ENCODE measurements at regions not wholly inside any gene's neighbourhood (a gene's known extent, or its start where the extent isn't known, plus 50 kb on each side); places are given as distances from the start of the nearest gene placed in this dataset.
"Not testable (repeated sequence)": the region's sequence is repeated elsewhere in the genome, so short reads cannot be mapped to it uniquely, and the experiment has no call there.

DNA sequence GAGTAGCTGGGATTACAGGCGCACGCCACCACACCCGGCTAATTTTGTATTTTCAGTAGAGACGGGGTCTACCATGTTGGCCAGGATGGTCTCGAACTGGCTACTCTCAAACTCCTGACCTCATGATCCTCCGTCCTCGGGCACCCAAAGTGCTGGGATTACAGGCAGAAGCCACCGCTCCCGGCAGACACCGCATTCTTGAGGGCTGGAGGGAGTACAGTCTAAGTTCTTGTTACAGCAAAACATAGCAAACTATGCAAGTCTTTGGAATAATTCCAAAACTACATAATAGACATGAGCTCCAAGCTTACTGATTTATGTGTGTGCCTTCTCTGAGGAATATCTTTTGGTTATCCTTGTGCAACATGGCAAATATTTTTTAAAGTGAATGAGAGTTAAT lies 299.1 kb upstream of the ZNF658 start:
- not testable (repeated sequence) for DNase-seq (ENCODE audit: low spot score)

DNA sequence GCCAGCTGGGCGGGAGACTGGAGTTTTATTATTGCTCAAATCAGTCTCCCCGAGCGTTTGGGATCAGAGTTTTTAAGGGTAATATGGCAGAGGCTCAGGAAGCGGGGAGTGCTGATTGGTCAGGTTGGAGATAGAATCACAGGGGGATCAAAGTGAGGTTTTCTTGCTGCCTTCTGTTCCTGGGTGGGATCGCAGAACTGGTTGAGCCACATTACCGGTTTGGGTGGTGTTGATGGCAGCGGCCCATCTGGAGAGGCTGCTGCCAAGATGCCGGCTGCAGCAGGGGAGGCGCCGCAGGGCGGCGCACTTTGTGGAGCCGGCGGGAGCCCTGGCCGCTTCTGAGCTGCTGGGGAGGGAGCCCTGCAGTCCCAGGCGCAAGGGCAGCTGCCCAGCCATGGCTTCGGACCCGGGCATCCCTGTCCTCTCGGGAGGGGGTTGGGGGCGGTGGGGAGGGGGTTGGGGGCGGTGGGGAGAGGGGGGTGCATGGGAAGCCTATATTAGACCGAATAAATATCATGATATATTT lies 268.9 kb upstream of the ZNF658 start:
- DNase-seq (ENCODE audit: low spot score) = not testable (repeated sequence)

- DNase-seq (ENCODE audit: low spot score) = not testable (repeated sequence)
These were observed 252.8 kb upstream of the ZNF658 start for GRCh38 chr9:66647675-66648074.

DNA sequence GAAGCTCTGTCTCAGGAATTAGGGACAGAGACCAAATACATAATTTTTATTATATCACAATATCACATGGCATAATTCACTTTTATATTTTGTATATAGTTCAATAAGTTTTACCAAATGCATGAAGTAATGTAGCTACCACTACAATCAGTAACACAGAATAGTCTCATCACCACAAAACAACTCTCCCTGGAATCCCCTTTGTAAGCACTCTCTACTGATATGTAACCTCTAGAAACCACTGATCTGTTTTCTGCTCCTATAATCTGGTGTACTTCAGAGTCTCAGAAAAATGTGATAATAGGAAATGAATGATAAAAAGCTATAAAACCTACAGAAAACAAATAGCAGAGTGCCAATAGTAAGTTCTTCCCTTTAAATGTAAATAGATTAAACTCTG lies 210.3 kb upstream of the ZNF658 start:
- DNase-seq (ENCODE audit: low spot score) = not testable (repeated sequence)

- DNase-seq (ENCODE audit: low spot score) = not testable (repeated sequence)
These were observed 204.8 kb upstream of the ZNF658 start for GRCh38 chr9:66695561-66696240.

- DNase-seq (ENCODE audit: low spot score) = not testable (repeated sequence)
These were observed 203.0 kb upstream of the ZNF658 start for GRCh38 chr9:66697343-66698065.

- not testable (repeated sequence) for DNase-seq (ENCODE audit: low spot score)
These were observed 202.5 kb upstream of the ZNF658 start for GRCh38 chr9:66698066-66698455.

DNA sequence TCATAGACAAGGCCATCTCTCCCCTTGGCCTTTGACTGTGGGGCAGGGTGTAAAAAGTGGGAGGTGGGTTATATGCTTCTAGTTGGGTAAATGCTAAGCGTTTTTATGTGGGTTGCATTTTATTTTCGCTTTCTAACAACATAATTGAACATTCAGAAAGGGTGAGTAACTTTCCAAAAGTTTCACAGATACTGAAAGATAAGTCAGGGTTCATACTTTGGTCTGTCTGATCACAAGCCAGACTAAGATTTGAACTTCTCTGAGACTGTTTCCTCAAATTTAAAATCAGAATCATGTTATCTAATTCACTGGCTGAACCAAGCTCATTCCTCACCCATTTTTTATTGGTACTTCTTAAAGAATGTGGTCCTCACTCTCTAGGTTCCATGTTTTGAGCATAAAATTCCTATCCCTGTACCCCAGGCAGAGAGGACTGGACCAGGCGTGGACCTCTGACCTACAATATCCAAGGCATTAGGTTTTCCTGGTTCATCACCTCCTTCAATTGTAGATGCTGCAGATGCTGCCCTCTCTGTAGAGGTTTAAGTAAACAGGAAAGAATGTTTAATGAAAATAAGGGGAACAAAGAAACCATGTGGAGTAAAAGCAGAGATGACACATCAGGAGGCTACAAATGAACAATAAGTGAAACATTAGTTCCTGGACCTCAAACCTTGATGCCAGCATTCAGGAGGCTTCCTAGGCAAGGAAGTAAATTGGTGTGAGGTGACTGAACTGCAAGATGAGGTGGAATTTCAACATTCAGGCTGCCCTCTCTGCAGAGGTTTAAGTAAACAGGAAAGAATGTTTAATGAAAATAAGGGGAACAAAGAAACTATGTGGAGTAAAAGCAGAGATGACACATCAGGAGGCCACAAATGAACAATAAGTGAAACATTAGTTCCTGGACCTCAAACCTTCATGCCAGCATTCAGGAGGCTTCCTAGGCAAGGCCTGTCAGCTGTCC lies 198.8 kb upstream of the ZNF658 start:
- DNase-seq (ENCODE audit: low spot score) = not testable (repeated sequence)

DNA sequence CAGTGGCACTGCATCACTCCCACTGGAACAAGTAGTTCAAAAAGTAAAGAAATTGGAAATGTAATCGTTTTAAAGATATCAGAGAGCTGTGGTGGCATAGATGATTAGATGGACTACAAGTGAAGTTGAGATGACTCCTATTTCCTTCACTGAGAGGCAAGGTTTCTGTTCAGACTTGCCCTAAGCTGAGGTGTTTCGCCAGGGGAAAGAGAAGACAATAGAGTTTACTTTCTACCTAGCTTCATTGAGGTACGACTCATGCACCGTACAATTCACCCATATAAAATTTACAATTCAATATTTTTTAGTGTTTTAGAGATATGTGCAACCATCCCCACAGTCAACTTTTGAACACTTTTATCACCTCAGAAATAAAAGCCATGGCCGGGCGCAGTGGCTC lies 189.0 kb upstream of the ZNF658 start:
- DNase-seq (ENCODE audit: low spot score) = not testable (repeated sequence)

DNA sequence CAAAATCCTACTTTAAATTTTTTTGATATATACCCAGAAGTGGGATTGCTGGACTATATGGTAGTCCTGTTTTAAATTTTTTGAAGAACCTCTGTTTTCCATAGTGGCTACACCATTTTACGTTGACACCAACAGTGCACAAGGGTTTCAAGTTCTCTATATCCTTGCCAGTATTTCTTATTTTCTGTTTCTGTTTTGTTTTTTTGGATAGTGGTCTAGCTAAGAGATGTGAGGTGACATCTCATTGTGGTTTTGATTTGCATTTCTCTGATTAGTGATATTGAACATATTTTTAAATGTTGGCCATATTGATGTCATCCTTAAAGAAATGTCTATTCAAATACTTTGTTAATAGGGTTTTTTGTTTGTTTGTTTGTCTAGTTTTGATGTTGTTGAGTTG lies 187.7 kb upstream of the ZNF658 start:
- DNase-seq (ENCODE audit: low spot score) = not testable (repeated sequence)

DNA sequence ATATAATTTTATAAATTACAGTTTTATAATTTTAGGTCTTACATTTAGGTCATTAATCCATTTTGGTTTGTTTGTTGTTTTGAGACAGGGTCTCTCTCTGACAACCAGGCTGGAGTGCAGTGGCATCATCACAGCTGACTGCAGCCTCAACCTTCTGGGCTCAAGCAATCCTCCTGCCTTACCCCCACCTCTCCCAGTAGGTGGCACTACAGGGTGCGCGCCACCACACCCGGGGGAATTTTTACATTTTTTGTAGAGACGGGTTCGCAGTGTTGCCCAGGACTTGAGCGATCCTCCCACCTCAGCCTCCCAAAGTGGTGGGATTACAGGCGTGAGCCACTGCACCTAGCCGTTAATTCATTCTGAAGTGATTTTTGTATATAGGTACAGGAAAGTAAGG lies 187.0 kb upstream of the ZNF658 start:
- not testable (repeated sequence) for DNase-seq (ENCODE audit: low spot score)

DNA sequence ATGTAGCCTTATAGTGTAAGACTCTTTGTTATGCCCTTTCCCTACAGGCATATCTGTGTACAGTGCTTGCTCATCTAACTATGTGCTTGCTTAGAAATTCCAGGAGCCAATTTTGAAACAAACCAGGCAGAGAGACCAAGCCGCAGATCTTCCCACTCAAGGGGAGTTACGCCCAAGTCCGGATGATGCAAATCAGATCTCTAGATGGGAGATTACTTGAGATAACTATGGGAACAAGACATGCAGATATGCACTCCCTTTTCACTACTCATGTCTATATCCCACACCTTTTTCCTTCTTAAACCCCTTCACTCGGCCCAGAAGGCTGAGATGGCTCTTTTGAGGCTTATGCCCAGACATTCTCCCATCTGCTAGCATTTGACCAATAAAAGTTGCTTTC lies 179.7 kb upstream of the ZNF658 start:
- DNase-seq (ENCODE audit: low spot score) = not testable (repeated sequence)

DNA sequence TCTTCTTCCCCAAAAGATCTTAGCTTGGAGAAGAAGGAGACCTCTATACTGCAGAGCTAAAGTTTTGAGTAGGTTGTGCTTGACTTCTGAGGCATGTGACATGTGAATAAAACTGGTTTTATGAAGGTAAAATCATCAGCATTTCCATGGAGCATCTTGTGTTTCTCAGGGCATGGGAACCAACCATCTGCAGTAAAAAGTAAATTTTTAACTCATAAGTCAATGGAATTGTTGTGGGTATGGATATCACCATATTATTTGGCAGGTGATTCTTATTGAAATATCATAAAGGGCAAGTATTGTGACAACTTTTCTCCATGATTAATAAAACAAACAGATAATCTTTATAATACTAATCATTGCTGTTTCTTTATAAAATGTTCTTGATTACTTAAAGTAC lies 173.0 kb upstream of the ZNF658 start:
- DNase-seq (ENCODE audit: low spot score) = not testable (repeated sequence)

- not testable (repeated sequence) for DNase-seq (ENCODE audit: low spot score)
These were observed 163.8 kb upstream of the ZNF658 start for GRCh38 chr9:66736686-66737085.

DNA sequence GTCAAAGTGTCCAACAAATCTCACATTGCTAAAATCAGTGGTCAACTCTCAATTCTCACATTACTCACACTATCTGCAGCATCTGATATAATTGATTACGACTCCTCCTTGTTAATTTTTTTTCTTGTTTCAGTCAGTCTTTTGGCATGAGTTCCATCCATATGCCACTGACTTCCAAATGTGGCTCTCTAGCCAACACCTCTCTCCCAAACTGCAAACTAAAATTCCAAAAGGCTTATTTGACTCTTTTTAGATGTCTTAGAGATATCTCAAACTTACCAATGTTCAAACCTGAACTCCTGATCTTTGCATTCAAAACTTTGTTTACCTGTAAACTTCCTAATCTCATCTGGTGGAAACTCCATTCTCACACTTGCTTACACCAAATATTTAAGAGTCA lies 162.1 kb upstream of the ZNF658 start:
- DNase-seq (ENCODE audit: low spot score) = not testable (repeated sequence)

DNA sequence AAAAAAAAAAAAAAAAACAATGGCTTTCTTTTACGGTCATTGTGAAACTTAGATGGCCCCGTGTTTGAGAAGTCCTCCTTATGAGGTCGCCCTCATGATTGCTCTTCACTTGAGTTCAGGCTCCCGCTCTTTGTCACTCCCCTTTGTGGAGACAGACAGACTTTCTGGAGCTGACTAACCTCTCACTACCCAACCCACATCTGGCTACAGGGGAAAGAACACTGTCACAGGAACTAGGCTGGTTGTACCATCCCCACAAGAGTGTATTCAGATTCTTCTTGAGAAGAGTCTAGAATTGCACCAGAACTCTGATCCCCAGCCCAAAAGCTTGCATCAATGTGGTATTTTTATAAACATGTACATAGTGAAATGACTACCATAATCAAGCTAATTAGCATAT lies 160.4 kb upstream of the ZNF658 start:
- not testable (repeated sequence) for DNase-seq (ENCODE audit: low spot score)

GRCh38 chr9:66745846-66746245 lies 154.7 kb upstream of the ZNF658 start:
- DNase-seq (ENCODE audit: low spot score) = not testable (repeated sequence)

- not testable (repeated sequence) for DNase-seq (ENCODE audit: low spot score)
These were observed 148.1 kb upstream of the ZNF658 start for GRCh38 chr9:66752324-66752923.

DNA sequence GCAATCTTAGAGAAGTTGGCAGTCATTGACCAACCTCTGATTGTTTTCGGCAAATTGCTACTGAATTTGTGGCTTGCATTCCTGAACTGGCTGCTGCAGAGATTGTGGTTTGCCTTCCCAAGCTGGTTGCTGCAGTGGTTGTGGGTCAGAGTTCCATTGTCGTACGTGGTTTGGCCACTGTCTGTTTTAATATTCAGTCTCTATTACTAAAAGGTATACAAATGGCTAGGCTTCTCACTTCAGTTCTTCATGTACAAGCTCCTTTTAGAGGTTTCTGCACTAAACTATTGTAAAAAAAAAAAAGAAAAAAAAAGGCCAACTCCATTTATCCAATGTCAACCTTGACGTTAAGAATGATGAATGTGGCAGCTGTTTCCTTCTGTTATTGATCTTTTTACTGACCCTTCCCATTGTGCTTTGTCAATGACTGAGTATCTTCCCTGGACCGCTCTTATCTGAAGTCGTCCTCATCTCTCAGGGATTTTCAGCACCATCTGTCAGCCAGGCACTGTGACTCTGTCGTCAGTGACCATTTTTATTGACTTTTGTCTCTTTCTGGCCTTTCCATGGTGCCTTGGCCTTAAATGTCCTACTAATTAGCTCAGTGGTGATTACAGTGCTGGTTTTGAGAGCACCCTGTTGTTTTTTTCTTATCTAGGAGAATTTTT lies 140.6 kb upstream of the ZNF658 start:
- not testable (repeated sequence) for DNase-seq (ENCODE audit: low spot score)

DNA sequence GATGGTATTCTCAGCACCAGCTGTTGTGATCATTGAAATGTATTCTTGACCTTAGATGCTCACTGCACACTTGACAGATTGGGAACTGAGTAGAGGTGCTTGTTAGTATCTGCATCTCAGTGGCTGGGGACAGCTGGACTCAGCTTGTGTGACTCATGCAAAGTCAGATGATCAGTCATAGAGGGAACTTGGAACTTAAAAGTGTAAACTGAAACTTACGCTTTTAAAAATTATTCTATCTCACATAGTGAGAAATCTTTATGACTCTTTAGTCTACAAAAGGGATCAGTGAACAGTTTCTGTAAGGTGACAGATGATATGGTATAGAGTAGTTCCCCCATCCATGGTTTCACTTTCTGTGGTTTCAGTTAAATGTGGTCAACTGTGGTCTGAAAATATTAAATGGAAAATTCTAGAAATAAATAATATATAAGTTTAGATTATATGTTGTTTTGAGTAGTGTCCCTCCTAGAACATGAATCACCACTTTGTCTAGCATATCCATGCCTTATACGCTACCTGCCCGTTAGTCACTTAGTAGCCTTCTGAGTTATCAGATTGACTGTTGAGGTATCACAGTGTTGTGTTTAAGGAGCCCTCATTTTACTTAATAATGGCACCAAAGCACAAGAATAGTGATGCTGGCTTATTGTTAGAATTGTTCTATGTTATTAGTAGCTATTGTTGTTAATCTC lies 135.6 kb upstream of the ZNF658 start:
- not testable (repeated sequence) for DNase-seq (ENCODE audit: low spot score)
